Activated naive CD4-positive, alpha-beta T cell treated with anti-CD3 and anti-CD28 coated beads, Interleukin-2, amount 10 ng/mL, durations not matched to agents 7 days and 5 days (primary cell): ENCODE measurements at regions not wholly inside any gene's neighbourhood (a gene's known extent, or its start where the extent isn't known, plus 50 kb on each side); places are given as distances from the start of the nearest gene placed in this dataset.
A peak's percentile ranks its signal among the peaks of the same experiment; 100 is the strongest.

Experiments used
- CTCF ChIA-PET: fragments of 350-600 bp; sonication (Branson Sonifier 250); formaldehyde crosslinking; loops from one replicate; lab custom pipeline; 2021; ENCODE audit warnings: antibody characterized with exemption; lab: Charles Lee
- DNase-seq: peaks from one replicate; pipeline ENCODE4 v3.0.0-alpha.2; 2020
- H3K27ac Mint-ChIP-seq: one replicate; pipeline ENCODE4 v1.8.0; 2021; ENCODE audit warnings: mild to moderate bottlenecking, moderate library complexity, mixed read lengths
- H3K27me3 Mint-ChIP-seq: one replicate; pipeline ENCODE4 v1.8.0; 2021; ENCODE audit warnings: mild to moderate bottlenecking, mixed read lengths
- H3K36me3 Mint-ChIP-seq: one replicate; pipeline ENCODE4 v1.8.0; 2021; ENCODE audit warnings: mixed read lengths
- H3K4me1 Mint-ChIP-seq: one replicate; pipeline ENCODE4 v1.8.0; 2021; ENCODE audit warnings: mixed read lengths
- H3K4me3 Mint-ChIP-seq: one replicate; pipeline ENCODE4 v1.8.0; 2021; ENCODE audit warnings: mild to moderate bottlenecking, moderate library complexity, mixed read lengths
- H3K9me3 Mint-ChIP-seq: one replicate; pipeline ENCODE4 v1.8.0; 2021; ENCODE audit warnings: mixed read lengths

DNA sequence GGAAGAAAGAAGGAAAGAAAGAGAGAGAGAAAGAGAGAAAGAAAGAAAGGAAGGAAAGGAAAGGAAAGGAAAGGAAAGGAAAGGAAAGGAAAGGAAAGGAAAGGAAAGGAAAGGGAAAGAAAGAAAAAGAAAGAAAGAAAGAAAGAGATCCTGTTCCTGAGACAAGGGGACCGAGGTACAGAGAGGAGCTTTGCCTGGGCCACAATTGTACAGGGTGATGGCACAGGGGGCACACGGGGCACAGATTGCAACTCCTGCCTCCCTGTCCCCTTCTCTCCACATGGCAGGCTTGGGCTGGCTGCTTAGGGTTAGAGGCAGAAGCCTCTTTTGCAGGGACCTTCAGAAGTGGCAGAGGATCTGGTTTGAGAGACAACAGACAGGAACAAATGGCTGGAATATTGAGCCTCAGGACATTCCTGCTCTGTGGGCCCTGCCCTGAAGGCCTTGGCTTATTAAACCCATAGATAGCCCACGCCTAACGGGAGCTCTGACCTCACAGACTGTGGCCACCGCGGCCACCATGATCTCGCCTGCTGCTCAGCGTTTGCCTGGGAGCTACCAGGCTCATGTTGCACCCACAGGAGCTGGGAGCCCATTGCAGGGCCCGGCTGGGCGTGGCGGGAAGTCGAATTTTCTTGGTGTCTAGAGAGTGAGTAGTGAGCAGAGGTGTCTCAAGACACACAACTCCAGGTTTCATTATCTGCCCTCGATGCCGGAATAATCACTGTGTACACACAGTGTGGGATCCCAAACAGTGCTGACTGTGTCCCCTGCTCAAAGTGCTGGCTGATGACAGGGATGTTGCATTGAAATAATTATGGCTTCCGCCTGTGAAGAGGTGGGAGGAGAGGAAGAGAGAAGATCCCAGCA lies 147.9 kb upstream of the NCOR2 start:
- no peak for DNase-seq

DNA sequence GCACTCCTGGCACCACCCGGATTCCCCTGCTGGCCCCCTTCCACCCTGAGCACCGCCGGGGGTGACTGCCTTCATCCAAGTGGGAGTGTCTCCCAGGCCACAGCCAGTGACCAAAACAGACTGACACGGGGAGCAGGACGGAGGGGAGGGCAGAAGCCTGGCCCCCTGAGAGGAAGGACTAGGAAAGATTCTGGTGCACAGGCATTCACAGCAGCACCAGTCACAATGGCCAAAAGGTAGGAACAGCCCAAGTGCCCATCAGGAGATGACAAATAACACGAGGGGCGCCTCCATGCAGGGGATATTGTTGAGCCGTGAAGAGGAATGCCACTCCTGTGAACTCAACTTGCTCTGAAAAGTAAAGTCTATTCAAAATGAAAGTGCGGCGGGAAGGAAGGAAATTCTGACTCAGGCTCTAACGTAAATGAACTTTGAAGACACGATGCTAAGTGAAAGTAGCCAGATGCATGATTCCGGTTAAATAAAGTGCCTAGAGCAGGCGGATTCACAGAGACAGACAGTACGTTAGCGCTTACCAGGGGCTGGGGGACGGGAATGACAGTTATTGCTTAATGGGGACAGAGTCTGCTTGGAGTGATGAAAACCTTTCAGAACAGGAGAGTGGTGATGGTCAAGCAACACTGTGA lies 146.1 kb upstream of the NCOR2 start:
- H3K4me3 Mint-ChIP-seq, result peak overlapping the region; percentile 40
- H3K27ac Mint-ChIP-seq, result peak overlapping the region; percentile 80
- peaks cover 44% of the 10 kb centered on the region for H3K27me3 Mint-ChIP-seq
- peaks cover 22% of the 10 kb centered on the region for H3K4me1 Mint-ChIP-seq
- DNase-seq, result peak; percentile 69
- H3K9me3 Mint-ChIP-seq, result no peaks in the 10 kb centered on the region
- CTCF ChIA-PET, result no interaction called here
- no peaks in the 10 kb centered on the region for H3K36me3 Mint-ChIP-seq

More for the DNA sequence above, 147.9 kb upstream of the NCOR2 start:
- H3K27me3 Mint-ChIP-seq, result peaks cover 48% of the 10 kb centered on the region
- no peaks in the 10 kb centered on the region for H3K9me3 Mint-ChIP-seq
- H3K36me3 Mint-ChIP-seq, result no peaks in the 10 kb centered on the region
- CTCF ChIA-PET, result no interaction called here
- no peak overlapping the region for H3K27ac Mint-ChIP-seq
- H3K4me1 Mint-ChIP-seq, result peaks cover 22% of the 10 kb centered on the region
- no peak overlapping the region for H3K4me3 Mint-ChIP-seq

DNA sequence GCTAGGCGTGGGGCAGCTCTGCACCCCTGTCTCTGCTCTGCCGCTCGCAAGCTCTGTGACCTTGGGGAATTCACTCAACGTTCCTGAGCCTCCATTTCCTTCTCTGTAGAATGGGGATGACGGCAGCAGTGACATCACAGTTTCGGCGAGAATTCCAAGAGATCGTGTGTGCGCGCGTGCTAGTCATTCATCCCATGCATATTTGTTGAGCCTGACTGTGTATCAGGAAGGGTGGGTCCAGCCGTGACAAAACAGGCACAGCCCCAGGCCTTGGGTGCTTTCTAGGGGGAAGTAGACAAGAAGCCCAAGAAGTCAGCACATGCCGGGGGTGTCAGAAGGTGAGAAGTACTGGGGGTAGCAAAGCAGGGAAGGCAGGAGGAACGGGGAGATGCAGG lies 145.6 kb upstream of the NCOR2 start:
- DNase-seq, result no peak
- Mint-ChIP-seq H3K36me3 (no peaks in the 10 kb centered on the region), H3K4me3 (peak overlapping the region; percentile 40), H3K27ac (peak overlapping the region; percentile 80), H3K27me3 (peaks cover 41% of the 10 kb centered on the region), H3K4me1 (peaks cover 22% of the 10 kb centered on the region), H3K9me3 (no peaks in the 10 kb centered on the region)
- CTCF ChIA-PET, result interaction anchor here (1.0 to 1.5 kb wide), 2 partner anchors 11 to 366 kb away, joined by 3 read pairs; no protein-coding TSS in a partner anchor

DNA sequence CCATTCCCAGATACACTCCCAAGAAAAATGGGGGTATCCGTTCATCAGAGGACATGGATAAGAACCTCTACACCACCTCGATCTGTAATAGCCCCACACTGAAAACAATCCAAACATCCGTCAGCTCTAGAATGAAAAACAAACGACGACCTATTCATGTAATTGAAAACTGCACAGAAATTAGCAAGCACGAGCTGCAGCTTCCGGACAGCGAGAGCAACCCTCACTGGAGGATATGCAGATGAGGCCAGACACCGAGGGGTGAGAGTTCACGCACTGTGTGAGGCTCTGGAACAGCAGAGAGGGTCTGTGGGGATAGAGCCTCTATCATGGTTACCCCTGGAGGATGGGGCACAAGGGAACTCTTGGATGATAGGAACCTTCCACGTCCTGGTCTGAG lies 143.9 kb upstream of the NCOR2 start:
- H3K27me3 Mint-ChIP-seq, result peaks cover 38% of the 10 kb centered on the region
- peaks cover 4% of the 10 kb centered on the region for H3K9me3 Mint-ChIP-seq
- no peak for DNase-seq
- H3K27ac Mint-ChIP-seq, result no peak overlapping the region
- H3K4me3 Mint-ChIP-seq, result no peak overlapping the region
- H3K4me1 Mint-ChIP-seq, result peaks cover 22% of the 10 kb centered on the region
- H3K36me3 Mint-ChIP-seq, result no peaks in the 10 kb centered on the region
- CTCF ChIA-PET, result interaction anchor here (0.6 to 1.3 kb wide), 3 partner anchors 8 to 60 kb away, joined by 3 to 4 read pairs (median 3); no protein-coding TSS in a partner anchor

DNA sequence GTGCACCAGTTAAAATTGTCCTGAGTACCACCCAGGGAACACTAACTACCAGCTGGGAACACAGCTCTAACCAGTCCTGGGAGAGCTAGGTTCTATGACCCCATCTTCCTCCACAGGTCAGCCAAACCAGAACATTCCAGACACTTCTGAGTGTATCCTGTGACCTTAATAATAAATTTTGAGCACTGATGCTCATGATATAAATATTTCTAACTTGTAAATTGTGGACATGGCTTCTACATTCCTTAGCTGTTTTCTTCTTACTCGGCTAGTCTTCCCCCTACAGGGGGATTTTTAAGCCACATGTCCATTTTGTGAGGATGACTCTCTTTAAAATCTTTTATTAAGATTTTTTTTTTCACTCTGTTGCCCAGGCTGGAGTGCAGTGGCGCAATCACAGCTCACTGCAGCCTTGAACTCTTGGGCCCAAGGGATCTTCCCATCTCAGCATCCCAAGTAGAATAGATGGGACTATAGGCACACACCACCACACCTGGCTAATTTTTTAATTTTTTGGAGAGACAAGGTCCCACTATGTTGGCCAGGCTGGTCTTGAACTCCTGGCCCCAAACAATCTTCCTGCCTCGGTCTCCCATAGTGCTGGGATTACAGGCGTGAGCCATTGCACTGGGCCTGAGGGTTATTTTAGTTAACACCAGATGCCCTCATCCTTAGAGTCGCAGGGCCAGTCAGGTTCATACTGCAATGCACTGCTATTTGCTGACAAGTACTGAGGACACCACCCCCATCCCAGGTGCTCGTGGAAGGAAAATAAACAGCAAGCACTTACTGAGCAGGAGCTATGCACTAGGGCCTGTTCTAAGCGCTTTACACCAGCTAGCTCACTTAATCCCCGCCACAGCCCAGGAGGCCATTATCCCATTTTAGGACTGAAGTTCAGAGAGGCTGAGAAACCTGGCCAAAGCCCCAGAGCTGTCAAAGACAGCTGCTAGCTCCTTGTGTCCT lies 142.6 kb upstream of the NCOR2 start:
- peaks cover 4% of the 10 kb centered on the region for H3K9me3 Mint-ChIP-seq
- peaks cover 35% of the 10 kb centered on the region for H3K27me3 Mint-ChIP-seq
- CTCF ChIA-PET, result interaction anchor here (0.6 to 1.3 kb wide), 3 partner anchors 16 to 175 kb away, joined by 3 to 4 read pairs (median 3); no protein-coding TSS in a partner anchor
- H3K36me3 Mint-ChIP-seq, result no peaks in the 10 kb centered on the region
- H3K27ac Mint-ChIP-seq, result no peak overlapping the region
- peaks cover 21% of the 10 kb centered on the region for H3K4me1 Mint-ChIP-seq
- DNase-seq, result no peak
- H3K4me3 Mint-ChIP-seq, result no peak overlapping the region

DNA sequence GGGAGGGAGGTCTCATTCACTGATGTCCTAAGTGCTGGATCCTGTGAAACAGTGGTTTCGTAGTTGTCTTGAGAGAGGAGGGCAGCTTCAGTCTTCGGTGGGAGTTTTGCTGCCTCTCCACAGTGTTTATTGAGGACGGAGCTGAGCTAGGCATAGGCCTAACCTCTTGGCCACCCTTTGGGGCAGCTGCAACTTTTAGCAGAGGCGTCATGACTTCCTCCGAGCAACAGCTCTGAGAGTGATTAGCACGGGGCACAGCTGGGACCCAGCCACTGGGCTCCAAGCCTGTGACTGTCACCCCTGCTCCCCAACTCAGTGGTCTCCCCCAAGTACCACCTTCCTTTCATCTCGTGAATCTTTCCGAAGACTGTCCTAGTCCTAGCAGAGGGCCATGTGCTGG lies 139.9 kb upstream of the NCOR2 start:
- no peak overlapping the region for H3K4me3 Mint-ChIP-seq
- H3K27me3 Mint-ChIP-seq, result peaks cover 44% of the 10 kb centered on the region
- CTCF ChIA-PET, result no interaction called here
- peaks cover 4% of the 10 kb centered on the region for H3K9me3 Mint-ChIP-seq
- H3K4me1 Mint-ChIP-seq, result no peaks in the 10 kb centered on the region
- no peak for DNase-seq
- H3K36me3 Mint-ChIP-seq, result no peaks in the 10 kb centered on the region
- H3K27ac Mint-ChIP-seq, result no peak overlapping the region

DNA sequence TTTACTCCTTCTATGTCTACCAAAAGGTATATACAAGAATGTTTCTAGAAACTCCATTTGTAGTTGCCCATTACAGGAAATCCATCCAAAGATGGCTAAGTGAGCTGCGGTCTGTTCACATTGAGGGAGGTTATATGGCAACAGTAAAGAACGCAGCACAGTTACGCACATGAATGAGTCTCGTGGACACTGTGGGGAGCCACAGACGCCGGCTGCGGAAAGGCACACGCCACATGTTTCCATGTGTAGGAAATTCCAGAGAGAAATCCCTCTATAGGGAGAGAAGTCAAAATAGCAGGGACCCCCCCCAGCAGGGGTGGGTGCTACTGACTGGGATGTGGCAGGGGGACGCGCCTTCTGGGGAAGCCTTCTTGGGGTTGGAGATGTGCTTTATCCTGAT lies 139.0 kb upstream of the NCOR2 start:
- Mint-ChIP-seq H3K4me3 (no peak overlapping the region), H3K4me1 (no peaks in the 10 kb centered on the region), H3K36me3 (no peaks in the 10 kb centered on the region), H3K9me3 (peaks cover 4% of the 10 kb centered on the region), H3K27ac (no peak overlapping the region), H3K27me3 (peaks cover 46% of the 10 kb centered on the region)
- CTCF ChIA-PET, result no interaction called here
- DNase-seq, result no peak

DNA sequence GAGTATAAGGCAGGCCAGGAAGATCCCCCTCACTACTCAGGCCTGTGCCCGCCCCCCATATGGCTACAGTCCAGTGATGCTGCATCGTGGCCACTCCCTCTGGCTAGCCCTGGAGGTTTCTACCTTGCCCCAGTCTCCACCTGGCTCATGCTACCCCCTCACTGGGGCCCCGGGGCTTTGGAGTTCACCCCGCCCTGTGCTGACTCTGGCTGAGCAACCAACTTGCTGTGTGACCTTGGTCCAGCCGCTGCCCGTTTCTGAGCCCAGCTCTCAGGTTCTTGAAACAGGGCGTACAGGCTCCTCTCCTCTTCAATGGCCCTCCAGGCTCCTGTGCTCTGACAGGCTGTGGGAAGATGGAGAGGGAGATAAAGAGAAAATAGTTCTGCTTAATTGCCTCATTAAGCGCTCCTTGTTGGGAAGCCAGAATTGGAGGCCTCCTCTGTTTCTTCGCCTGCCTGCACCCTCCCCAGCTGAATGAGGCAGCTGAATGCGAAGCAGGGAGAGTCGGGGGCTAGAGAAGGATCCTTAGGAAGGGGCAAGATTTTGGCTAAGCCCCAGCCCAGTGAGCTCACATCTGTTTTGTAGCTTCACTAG lies 138.2 kb upstream of the NCOR2 start:
- Mint-ChIP-seq H3K27me3 (peaks cover 48% of the 10 kb centered on the region), H3K36me3 (no peaks in the 10 kb centered on the region), H3K27ac (no peak overlapping the region), H3K4me3 (no peak overlapping the region), H3K9me3 (peaks cover 4% of the 10 kb centered on the region), H3K4me1 (no peaks in the 10 kb centered on the region)
- no peak for DNase-seq
- CTCF ChIA-PET, result no interaction called here

DNA sequence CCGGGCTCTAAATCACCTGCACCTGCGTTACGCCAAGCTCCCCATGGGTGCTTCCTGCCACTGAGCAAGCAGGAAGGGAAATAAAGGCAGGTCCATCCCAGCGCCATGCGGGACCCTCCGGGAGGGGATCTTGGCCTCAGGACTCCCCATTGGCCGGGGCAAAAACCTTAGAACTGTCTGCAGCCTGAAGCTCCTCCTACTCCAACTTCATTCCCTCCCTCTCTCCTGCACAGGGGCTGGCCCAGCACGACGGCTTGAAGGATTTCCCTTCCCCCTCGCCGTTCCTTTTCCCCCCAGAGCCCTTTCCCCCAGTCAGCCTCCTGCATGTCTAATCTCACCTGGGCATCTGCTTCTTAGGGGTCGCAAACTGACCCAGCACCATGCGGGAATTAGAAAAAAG lies 137.2 kb upstream of the NCOR2 start:
- Mint-ChIP-seq H3K4me1 (no peaks in the 10 kb centered on the region), H3K27ac (no peak overlapping the region), H3K4me3 (no peak overlapping the region), H3K27me3 (peaks cover 51% of the 10 kb centered on the region), H3K36me3 (no peaks in the 10 kb centered on the region), H3K9me3 (peaks cover 4% of the 10 kb centered on the region)
- CTCF ChIA-PET, result no interaction called here
- DNase-seq, result no peak

DNA sequence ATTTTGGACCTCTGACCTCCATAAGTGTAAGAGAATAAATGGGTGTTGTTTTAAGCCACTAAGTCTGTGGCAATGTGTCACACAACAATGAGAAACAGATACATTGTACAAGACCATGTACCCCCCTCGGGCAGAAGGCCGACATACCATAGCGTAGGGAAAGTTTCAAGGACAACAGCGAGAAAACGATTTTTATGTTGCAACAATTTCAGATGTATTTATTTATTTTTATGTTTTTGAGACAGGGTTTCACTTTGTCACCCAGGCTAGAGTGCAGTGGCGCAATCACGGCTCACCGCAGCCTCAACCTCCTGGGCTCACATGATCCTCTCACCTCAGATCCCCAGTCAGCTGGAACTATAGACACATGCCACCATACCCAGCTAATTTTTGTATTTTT lies 136.4 kb upstream of the NCOR2 start:
- CTCF ChIA-PET, result no interaction called here
- H3K4me1 Mint-ChIP-seq, result no peaks in the 10 kb centered on the region
- no peak for DNase-seq
- no peak overlapping the region for H3K27ac Mint-ChIP-seq
- H3K4me3 Mint-ChIP-seq, result no peak overlapping the region
- H3K9me3 Mint-ChIP-seq, result peaks cover 4% of the 10 kb centered on the region
- peaks cover 53% of the 10 kb centered on the region for H3K27me3 Mint-ChIP-seq
- no peaks in the 10 kb centered on the region for H3K36me3 Mint-ChIP-seq

DNA sequence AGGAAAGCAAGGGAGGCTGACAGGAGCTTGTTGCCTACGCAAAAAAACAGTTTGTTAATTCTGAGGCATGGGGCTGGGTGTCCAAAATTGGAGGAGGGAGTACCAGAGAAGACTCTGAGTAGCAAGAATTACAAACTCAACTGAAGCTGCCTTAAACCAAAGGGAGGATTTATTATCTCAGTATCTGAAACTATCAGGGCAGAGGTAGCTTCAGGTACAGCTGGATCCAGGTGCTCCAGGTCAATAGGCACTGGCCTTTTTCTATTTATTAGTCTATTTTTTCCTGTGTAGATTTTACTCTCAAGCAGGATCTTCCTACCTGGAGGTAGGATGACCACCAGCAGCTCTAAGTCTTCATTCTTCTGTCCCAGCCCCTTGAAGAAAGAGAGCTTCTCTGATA lies 135.3 kb upstream of the NCOR2 start:
- no peak overlapping the region for H3K27ac Mint-ChIP-seq

DNA sequence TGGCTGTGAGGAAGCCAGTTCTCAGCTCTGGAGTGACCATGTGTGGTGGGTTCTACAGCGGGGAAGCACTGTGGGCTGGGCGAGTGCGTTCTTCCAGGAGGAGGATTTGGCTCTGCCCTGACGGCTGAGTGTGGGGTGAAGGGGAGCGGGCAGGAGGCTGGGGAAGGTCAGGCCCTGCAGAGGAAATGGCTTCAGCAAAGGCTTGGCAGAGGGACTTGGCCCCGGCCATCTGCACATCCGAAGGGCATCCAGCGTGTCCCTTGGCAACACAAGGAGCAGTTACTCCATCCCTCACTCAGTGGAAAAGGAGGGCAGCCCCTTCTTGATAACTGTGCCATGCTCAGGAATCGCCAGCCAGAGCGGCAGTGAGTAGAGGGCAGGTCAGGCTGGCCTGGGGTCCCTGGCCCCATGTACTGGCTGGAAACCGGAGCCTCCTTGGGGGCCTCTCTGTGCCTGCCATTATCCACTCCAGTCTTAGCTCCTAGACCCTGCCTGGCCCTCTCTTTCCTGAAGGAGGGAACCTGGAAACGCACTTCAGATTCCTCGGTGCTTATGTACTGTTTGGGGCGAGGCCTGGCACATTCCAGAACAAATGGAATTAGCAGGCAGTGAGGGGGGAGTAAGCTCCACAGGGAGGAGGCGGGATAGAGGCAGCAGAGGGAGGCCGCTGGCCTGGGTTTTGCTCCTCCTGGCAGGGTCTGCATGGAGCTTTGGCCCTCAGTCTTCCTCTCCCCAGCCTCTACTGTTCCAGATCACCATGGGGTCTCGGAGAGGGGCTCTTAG lies 133.6 kb upstream of the NCOR2 start:
- CTCF ChIA-PET, result interaction anchor here (1.0 kb wide), 1 partner anchor 11 kb away, joined by 3 read pairs; no protein-coding TSS in a partner anchor
- Mint-ChIP-seq H3K27ac (no peak overlapping the region), H3K36me3 (no peaks in the 10 kb centered on the region), H3K4me1 (no peaks in the 10 kb centered on the region), H3K4me3 (no peak overlapping the region), H3K9me3 (no peaks in the 10 kb centered on the region), H3K27me3 (peaks cover 71% of the 10 kb centered on the region)
- no peak for DNase-seq

More for the DNA sequence above, 135.3 kb upstream of the NCOR2 start:
- DNase-seq, result no peak
- CTCF ChIA-PET, result interaction anchor here (0.8 to 1.4 kb wide), 3 partner anchors 9 to 64 kb away, joined by 3 read pairs; no protein-coding TSS in a partner anchor
- H3K27me3 Mint-ChIP-seq, result peaks cover 64% of the 10 kb centered on the region
- no peak overlapping the region for H3K4me3 Mint-ChIP-seq
- H3K9me3 Mint-ChIP-seq, result peaks cover 3% of the 10 kb centered on the region
- H3K4me1 Mint-ChIP-seq, result no peaks in the 10 kb centered on the region
- H3K36me3 Mint-ChIP-seq, result no peaks in the 10 kb centered on the region

DNA sequence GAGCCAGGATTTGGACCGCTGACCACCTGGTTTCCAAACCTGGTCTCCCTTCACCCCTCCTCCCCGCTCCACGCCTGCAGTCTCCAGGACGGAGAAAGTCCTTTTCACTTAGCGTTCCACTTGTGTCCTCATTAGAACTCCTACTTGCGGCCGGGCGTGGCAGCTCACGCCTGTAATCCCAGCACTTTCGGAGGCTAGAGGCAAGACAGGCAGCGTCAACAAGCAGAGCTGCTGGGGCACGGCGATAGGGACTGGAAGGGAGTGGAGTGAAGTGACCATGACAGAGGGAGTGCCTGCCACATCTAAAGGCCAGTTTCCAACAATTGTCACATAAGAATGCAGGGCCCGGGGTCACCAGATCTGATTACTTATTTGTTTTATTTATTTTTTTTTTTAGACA lies 132.5 kb upstream of the NCOR2 start:
- H3K27me3 Mint-ChIP-seq, result peaks cover 76% of the 10 kb centered on the region
- no peaks in the 10 kb centered on the region for H3K9me3 Mint-ChIP-seq
- peaks cover 5% of the 10 kb centered on the region for H3K4me1 Mint-ChIP-seq
- no peak overlapping the region for H3K27ac Mint-ChIP-seq
- H3K36me3 Mint-ChIP-seq, result no peaks in the 10 kb centered on the region
- H3K4me3 Mint-ChIP-seq, result no peak overlapping the region
- no peak for DNase-seq
- CTCF ChIA-PET, result no interaction called here
